ENCODE measurements at regions not wholly inside any gene's neighbourhood (a gene's known extent, or its start where the extent isn't known, plus 50 kb on each side); places are given as distances from the start of the nearest gene placed in this dataset.

DNA sequence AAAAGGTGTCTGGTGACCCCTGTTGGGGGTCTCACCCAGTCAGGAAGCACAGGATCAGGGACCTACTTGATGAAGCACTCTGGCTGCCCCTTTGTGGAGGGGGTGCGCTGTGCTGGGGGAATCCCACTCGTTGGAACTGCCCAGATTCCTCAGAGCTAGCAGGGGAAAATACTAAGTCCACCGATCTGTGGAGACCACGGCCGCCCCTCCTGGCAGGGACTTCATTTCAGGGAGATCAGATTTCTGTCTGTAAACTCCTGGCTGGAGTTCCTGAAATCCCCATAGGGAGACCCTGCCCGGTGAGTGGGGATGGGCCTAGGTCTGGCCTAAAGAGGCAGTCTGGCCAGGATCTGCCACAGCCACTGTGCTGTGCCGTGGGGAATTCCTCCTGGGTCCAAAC lies 79.3 kb upstream of the ADCY1 start:
- no peak for DNase-seq
- TF ChIP-seq GATA1 (IDR thresholded peaks at IDR 0.05; ENCODE audit: low read depth, low read length): no peak

DNA sequence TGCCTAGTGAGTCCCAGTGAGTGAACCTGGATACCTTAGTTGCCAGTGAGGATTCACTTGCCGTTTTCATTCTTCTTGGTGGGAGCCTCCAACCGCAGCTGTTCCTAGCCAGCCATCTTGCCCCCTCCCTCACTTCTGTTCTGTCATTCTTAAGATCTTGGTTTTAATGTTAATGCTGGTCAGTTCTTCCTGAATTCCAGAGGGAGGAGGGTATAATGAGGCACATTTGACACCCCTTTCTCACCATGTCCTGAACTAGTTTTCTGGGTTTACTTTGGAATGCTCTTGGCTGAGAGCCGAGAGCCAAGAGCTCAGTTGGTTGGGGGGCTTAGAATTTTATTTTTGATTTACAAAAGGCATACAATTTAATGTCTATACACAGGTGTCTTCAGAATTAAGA lies 78.5 kb upstream of the ADCY1 start:
- TF ChIP-seq POLR2A (IDR thresholded peaks at IDR 0.05; ENCODE audit: low read length) (no peak), GATA1 (IDR thresholded peaks at IDR 0.05; ENCODE audit: low read depth, low read length) (no peak)
- DNase-seq: no peak

DNA sequence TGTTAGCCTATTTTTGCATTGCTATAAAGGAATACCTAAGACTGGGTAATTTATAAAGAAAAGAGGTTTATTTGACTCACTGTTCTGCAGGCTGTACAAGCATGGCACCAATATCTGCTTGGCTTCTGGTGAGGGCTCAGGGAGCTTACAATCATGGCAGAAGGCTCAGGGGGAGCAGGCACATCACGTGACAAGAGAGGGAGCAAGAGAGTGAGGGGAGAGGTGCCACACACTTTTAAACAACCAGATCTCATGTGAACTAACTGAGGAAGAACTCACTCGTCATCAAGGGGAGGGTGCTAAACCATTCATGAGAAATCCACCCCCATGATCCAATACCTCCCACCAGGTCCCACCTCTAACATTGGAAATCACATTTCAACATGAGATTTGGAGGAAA lies 73.9 kb upstream of the ADCY1 start:
- no peak for DNase-seq
- TF ChIP-seq POLR2A (IDR thresholded peaks at IDR 0.05; ENCODE audit: low read length): no peak
- no peak for TF ChIP-seq GATA1 (IDR thresholded peaks at IDR 0.05; ENCODE audit: low read depth, low read length)

DNA sequence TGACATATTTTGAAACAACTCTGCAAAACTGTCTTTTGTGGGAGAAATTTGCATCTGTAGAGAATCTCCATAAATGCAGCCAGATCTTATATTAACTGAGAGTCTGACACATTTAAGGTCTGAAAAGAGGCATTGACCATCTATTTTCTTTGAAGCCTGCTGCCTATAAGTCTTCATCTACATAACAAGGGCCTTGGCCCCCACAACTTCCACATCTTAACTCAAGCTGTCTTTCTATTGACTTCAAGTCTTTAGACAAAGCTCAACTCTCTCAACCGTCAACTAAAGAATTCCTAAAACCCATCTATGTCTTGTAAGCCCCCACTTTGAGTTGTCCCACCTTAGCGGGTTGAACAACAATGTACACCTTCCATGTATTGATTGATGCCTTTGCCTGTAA lies 72.4 kb upstream of the ADCY1 start:
- TF ChIP-seq GATA1 (IDR thresholded peaks at IDR 0.05; ENCODE audit: low read depth, low read length) (no peak), POLR2A (IDR thresholded peaks at IDR 0.05; ENCODE audit: low read length) (no peak)
- no peak for DNase-seq

DNA sequence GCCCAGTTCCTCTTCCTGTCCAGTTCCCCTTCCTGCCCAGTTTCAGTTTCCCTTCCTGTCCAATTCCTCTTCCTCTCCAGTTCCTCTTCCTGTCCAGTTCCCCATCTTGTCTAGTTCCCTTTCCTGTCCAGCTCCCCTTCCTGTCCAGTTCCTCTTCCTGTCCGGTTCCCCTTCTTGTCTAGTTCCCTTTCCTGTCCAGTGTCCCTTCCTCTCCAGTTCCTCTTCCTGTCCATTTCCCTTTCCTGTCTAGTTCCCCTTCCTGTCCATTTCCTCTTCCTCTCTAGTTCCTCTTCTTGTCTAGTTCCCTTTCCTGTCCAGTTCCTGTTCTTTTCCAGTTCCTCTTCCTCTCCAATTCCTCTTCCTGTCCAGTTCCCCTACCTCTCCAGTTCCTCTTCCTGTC lies 68.1 kb upstream of the ADCY1 start:
- no peak for DNase-seq
- TF ChIP-seq POLR2A (IDR thresholded peaks at IDR 0.05; ENCODE audit: low read length) (no peak), GATA1 (IDR thresholded peaks at IDR 0.05; ENCODE audit: low read depth, low read length) (no peak)

DNA sequence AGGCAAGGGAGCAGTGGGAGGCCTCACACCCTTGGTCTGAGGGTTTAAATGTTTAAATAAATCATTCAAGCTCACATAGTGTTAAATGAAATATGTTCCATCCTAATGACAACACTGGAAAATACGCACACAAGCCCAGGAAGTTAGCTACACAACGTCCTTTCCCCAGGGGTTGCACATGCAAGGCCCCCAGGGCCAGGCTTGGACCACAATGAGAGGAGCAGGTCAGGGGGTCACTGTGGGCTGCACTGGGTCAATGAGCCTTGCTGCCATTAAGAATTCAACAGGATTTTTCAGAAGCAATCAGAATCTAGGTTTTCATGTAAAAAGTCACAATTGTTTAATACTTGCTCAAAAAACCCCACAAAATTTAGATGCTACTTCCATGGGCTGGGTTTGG lies 64.9 kb upstream of the ADCY1 start:
- no peak for DNase-seq
- no peak for TF ChIP-seq GATA1 (IDR thresholded peaks at IDR 0.05; ENCODE audit: low read depth, low read length)
- no peak for TF ChIP-seq POLR2A (IDR thresholded peaks at IDR 0.05; ENCODE audit: low read length)

DNA sequence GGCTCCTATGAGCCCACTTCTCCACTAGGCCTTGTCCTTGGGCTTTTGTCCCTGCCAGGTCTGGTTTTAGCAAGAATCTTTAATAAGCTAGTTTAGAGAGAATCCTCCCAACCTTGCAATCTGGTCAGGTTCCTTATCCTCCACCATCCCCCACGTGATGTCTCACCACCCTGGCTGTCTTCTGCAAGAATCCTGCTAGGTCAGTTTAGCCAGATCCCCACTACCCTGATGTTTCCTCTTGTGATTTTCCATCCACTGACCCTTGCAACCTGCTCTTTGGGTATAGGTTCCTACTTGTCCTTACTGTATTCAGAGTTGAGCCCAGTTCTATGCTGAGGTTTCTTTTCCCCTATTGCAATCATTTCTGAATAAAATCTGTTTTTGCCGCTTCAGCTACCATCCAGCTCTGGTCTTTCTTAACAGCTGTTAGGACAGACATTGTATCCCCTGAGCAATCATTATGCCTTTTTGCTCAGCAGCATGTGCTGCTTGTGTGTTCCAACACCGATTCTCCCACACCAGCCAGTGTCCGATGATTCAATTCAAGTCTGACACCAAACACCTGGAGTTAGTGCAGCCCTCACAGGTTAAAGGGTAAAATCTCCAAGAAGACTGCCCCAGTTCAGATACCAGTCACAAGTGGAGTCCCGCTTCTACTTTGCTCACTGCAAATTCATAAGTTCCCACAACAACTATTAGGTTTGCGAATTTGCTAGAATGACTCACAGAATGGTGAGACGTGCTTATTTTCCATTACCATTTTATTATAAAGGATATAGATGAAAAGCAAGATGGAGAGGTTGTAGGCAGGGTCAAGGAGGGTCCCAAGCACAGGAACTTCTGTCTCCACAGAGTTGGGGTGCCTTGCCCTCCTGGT lies 62.2 kb upstream of the ADCY1 start:
- TF ChIP-seq GATA1 (IDR thresholded peaks at IDR 0.05; ENCODE audit: low read depth, low read length) (no peak), POLR2A (IDR thresholded peaks at IDR 0.05; ENCODE audit: low read length) (no peak)
- DNase-seq: no peak

DNA sequence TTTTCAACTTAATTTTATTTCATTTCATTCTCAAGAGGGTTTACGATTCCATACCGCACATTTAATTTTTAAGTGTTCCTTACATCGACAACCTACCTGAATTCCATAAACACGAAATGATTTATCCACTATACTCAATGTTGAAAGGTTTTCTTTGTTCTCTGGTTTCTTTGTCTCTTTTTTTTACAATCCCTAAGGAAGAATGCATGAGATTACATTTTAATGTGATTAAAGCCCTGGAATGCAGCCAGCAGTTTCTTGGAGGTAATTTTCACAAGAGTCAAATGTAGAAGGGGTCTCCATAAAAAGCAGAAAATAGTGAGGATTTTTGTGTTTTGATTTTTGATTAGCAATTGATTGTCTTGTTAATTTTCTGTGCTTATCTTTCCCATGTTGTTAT lies 59.2 kb upstream of the ADCY1 start:
- TF ChIP-seq POLR2A (IDR thresholded peaks at IDR 0.05; ENCODE audit: low read length) (no peak), GATA1 (IDR thresholded peaks at IDR 0.05; ENCODE audit: low read depth, low read length) (no peak)
- no peak for DNase-seq

DNA sequence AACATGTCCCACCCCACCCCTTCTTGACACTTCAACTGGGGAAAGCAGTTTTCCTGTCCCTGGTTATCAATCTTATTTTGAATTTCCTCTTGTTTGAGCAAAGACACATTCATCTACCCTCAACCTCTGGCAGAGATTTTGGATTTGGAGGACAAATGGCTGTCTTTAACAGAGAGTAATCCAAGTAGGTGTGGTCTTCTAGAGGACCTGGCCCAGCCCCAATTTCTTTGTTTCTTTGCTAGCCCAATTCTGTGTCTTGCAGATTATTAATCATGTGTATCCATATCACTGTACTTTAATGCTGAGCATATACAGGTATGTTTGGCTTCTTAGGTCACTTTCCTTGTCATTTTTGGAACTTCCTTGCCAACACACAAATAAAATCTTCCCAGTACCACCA lies 58.8 kb upstream of the ADCY1 start:
- TF ChIP-seq GATA1 (IDR thresholded peaks at IDR 0.05; ENCODE audit: low read depth, low read length) (no peak), POLR2A (IDR thresholded peaks at IDR 0.05; ENCODE audit: low read length) (no peak)
- no peak for DNase-seq
